ENCODE measurements at regions not wholly inside any gene's neighbourhood (a gene's known extent, or its start where the extent isn't known, plus 50 kb on each side); places are given as distances from the start of the nearest gene placed in this dataset.

- H3K4me3 ChIP-seq (ENCODE audit: low read depth, low read length), result no peak overlapping the region
- ChIA-PET CTCF (interaction anchor here (0.7 to 2.7 kb wide), 15 partner anchors 9 to 1398 kb away, joined by 3 to 23 read pairs (median 3); no protein-coding TSS in a partner anchor), POLR2A (no interaction called here)
- H3K27ac ChIP-seq (ENCODE audit: extremely low read depth, low read depth, low read length), result no peak overlapping the region
- TF ChIP-seq SETDB1 (IDR thresholded peaks at IDR 0.05; ENCODE audit: insufficient read length, low read length), result no peak
- TF ChIP-seq ZNF660 (tag by site-specific recombination; IDR thresholded peaks at IDR 0.05), result no peak
- no peak for TF ChIP-seq SCRT2 (tag by site-specific recombination; IDR thresholded peaks at IDR 0.05)
- TF ChIP-seq ZNF785 (tag by site-specific recombination; IDR thresholded peaks at IDR 0.05), result no peak
- TF ChIP-seq ZNF558 (tag by site-specific recombination; IDR thresholded peaks at IDR 0.05), result no peak
- TF ChIP-seq ZNF292 (tag by site-specific recombination; IDR thresholded peaks at IDR 0.05; ENCODE audit: borderline replicate concordance, low read depth), result no peak
- TF ChIP-seq ZBTB20 (tag by site-specific recombination; IDR thresholded peaks at IDR 0.05), result no peak
- TF ChIP-seq ZBTB7A (tag by site-specific recombination; IDR thresholded peaks at IDR 0.05; ENCODE audit: low read depth), result no peak
- no peak for TF ChIP-seq ZNF624 (tag by site-specific recombination; IDR thresholded peaks at IDR 0.05)
- H3K4me1 ChIP-seq (ENCODE audit: control insufficient read depth, insufficient read depth, low read length), result no peaks in the 10 kb centered on the region
- no peaks in the 10 kb centered on the region for H3K36me3 ChIP-seq (ENCODE audit: control insufficient read depth in 2 of 2, insufficient read depth in 1 of 2, low read length in 2 of 2)
- no peaks in the 10 kb centered on the region for H3K9me3 ChIP-seq (ENCODE audit: control insufficient read depth, insufficient read depth, low read depth, low read length)
Observed at GRCh38 chr9:14434158-14434504, 120.2 kb upstream of the NFIB start.

GRCh38 chr9:14433351-14434157, 119.6 kb upstream of the NFIB start:
- CTCF ChIA-PET, result interaction anchor here (0.7 to 2.7 kb wide), 14 partner anchors 9 to 1397 kb away, joined by 3 to 23 read pairs (median 4); no protein-coding TSS in a partner anchor
- H3K4me1 ChIP-seq (ENCODE audit: control insufficient read depth, insufficient read depth, low read length), result no peaks in the 10 kb centered on the region
- H3K36me3 ChIP-seq (ENCODE audit: control insufficient read depth in 2 of 2, insufficient read depth in 1 of 2, low read length in 2 of 2), result no peaks in the 10 kb centered on the region
- no peaks in the 10 kb centered on the region for H3K9me3 ChIP-seq (ENCODE audit: control insufficient read depth, insufficient read depth, low read depth, low read length)
- POLR2A ChIA-PET, result no interaction called here
- no peak overlapping the region for H3K27ac ChIP-seq (ENCODE audit: extremely low read depth, low read depth, low read length)
- H3K4me3 ChIP-seq (ENCODE audit: low read depth, low read length), result no peak overlapping the region
- no peak for TF ChIP-seq PATZ1 (tag by site-specific recombination; IDR thresholded peaks at IDR 0.05)
- TF ChIP-seq ZEB2 (tag by site-specific recombination; IDR thresholded peaks at IDR 0.05), result 0 out of 2 replicates have a peak, but pooled peaks have one; percentile 25
- TF ChIP-seq OSR2 (tag by site-specific recombination; IDR thresholded peaks at IDR 0.05), result no peak
- TF ChIP-seq ZSCAN30 (tag by site-specific recombination; IDR thresholded peaks at IDR 0.05), result no peak
- TF ChIP-seq ZNF626 (tag by site-specific recombination; IDR thresholded peaks at IDR 0.05), result no peak
- TF ChIP-seq HIC1 (tag by site-specific recombination; IDR thresholded peaks at IDR 0.05), result no peak
- no peak for TF ChIP-seq ZBTB21 (tag by site-specific recombination; IDR thresholded peaks at IDR 0.05)
- no peak for TF ChIP-seq ZBTB20 (tag by site-specific recombination; IDR thresholded peaks at IDR 0.05)
- TF ChIP-seq ZNF561 (tag by site-specific recombination; IDR thresholded peaks at IDR 0.05; ENCODE audit: borderline replicate concordance), result peak; percentile 54; the same call in 1 of the 2 replicates
- TF ChIP-seq PRDM6 (tag by site-specific recombination; IDR thresholded peaks at IDR 0.05), result no peak
- TF ChIP-seq ZBTB44 (tag by site-specific recombination; IDR thresholded peaks at IDR 0.05), result peak; percentile 31; the same call in 1 of the 2 replicates
- TF ChIP-seq SP7 (tag by site-specific recombination; IDR thresholded peaks at IDR 0.05), result no peak
- no peak for TF ChIP-seq ZNF302 (tag by site-specific recombination; IDR thresholded peaks at IDR 0.05; ENCODE audit: low read depth)
